ENCODE measurements at regions not wholly inside any gene's neighbourhood (a gene's known extent, or its start where the extent isn't known, plus 50 kb on each side); places are given as distances from the start of the nearest gene placed in this dataset.

DNA sequence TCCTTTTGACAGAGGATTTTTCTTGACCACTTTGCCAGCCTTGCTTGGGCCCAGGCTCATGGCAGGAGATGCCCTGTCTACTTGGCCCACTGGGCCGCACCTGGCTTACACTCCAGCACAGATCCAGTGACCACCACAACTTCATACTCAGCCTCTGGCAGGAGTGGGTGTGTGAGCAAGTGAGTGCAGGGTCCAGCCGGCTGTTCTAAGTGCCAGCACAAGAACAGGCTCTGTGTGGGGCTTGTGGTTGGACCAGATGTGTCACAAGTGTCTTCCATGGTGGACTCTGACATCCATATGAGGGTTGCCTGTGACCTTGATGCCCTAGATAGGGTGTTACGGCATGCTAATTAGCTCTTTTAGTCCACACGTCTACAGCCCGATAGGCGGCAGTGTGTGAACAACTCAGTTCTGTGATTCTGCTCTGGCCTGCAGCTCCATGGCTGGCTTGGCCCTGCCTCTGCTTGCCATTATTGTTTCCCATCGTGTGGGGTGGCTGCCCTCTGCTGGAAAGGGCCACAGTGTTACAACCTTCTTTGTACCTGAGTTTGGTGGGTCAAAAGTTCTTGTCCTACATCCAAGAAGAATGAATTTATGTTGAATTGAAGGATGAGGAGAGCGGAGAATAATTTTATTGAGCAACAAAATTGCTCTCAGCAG lies 1089.1 kb downstream of the SLC6A15 start:
- Mint-ChIP-seq H3K36me3 (no peaks in the 10 kb centered on the region), H3K4me1 (no peaks in the 10 kb centered on the region), H3K27ac (no peak overlapping the region), H3K4me3 (no peak overlapping the region), H3K9me3 (peaks cover 0 to 20% (median 5%) of the 10 kb centered on the region in 6 donors), H3K27me3 (ENCODE audit: low read depth in 3 of 3) (peaks cover 0 to 5% (median 3%) of the 10 kb centered on the region in 3 donors)
- no peak for DNase-seq

DNA sequence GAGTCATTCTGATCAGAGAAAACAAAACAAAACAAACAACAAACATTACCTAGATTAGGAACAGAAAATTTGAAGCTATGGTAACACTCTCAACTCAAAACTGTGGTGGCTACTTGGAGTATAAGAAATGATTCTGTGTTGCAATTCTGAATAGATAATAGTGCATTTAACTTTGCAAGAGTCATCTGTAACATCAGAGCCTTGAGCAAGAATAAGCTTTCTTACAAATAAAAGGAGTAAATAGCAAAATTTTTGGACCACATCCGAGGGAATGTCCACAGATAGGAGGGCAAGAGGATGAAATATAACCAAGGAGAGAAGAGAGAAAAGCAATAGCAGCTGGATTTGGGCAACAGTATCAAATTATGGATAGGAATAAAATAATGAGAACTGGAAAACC lies 1090.6 kb downstream of the SLC6A15 start:
- no peaks in the 10 kb centered on the region for H3K4me1 Mint-ChIP-seq

DNA sequence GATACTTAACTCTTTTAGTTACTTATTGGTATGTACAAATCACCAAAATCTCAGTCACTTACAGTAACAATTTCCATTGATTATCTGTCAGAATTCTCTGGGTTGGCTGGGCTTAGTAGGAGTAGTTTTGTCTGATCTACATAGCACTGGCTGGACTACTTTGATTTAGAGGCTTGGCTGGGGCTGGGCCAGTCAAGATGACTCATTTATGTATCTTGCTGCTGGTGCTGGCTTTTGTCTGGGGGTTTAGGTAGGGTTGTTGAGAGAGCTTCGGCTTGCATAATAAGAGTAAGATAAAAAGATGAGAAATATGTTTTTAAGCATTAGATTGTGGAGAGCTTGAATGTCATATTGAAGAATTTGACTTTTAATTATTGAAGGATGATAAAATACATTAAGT lies 1093.7 kb downstream of the SLC6A15 start:
- Mint-ChIP-seq H3K27me3 (ENCODE audit: low read depth in 3 of 3) (peaks cover 0 to 5% (median 3%) of the 10 kb centered on the region in 3 donors), H3K36me3 (no peaks in the 10 kb centered on the region), H3K4me1 (no peaks in the 10 kb centered on the region), H3K4me3 (no peak overlapping the region), H3K27ac (no peak overlapping the region), H3K9me3 (peaks cover 0 to 14% (median 8%) of the 10 kb centered on the region in 6 donors)
- DNase-seq = no peak

More for the DNA sequence above, 1090.6 kb downstream of the SLC6A15 start:
- Mint-ChIP-seq H3K36me3 (no peaks in the 10 kb centered on the region), H3K27me3 (ENCODE audit: low read depth in 3 of 3) (peaks cover 0 to 5% (median 3%) of the 10 kb centered on the region in 3 donors), H3K4me3 (no peak overlapping the region), H3K27ac (no peak overlapping the region), H3K9me3 (peaks cover 0 to 18% (median 8%) of the 10 kb centered on the region in 6 donors)
- no peak for DNase-seq

DNA sequence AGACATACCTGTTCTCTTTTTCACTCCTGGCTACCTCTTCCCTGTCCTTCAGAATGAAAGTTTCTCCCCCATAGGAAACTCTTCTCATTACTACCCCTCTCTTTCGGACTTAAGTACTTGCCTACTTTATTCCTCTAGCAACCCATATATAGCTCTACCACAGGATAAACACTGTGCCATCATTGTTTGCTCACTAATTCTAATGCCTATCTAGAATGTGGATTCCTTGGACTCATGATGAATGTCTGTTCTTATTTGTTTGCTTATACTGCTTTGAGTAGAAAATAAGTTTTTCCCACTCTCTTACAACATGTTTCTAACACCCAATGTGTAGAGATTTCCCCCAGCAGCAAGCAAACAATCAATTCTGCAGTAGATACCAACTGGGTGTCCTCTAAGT lies 1094.9 kb downstream of the SLC6A15 start:
- Mint-ChIP-seq H3K27ac (no peak overlapping the region), H3K27me3 (ENCODE audit: low read depth in 3 of 3) (peaks cover 0 to 3% (median 0%) of the 10 kb centered on the region in 3 donors), H3K4me1 (no peaks in the 10 kb centered on the region), H3K36me3 (no peaks in the 10 kb centered on the region), H3K9me3 (peaks cover 0 to 14% (median 8%) of the 10 kb centered on the region in 6 donors), H3K4me3 (no peak overlapping the region)
- DNase-seq = no peak

DNA sequence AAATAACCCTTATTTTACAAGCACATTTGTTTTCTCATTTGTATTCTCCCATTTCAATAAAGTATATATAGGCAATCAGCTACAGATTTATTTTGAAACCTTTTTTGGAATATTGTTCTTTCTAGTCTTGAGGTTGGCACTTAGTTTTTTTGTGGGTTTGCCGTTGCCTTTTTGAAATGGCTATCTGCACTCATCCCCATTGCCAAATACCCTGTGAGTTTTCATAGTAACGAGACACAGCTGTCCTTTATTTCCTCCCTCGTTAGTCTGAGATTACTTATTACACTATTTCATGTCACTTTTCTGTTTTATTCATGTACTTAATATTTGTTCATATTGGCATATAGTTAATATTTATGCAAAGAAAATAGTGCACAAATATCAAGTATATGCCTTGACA lies 1104.0 kb downstream of the SLC6A15 start:
- DNase-seq = no peak

DNA sequence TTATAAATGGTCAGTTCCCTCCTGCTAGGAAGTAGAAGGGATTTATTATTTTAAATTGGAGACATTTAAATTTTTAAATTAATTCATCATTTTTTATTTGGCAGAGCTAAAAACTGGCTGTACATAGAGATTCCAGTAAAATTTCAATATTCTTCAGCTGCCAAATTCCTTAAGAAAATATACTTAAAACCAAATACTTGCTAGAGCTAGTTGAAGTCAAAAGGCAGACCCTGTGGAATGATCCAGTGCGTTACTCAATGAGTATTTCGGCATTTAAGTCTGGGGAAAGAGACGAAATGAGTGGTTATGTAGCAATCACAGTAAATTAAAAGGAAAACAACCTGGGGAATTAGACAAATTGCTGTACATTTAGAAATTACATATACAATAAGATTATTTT lies 1104.7 kb downstream of the SLC6A15 start:
- no peak overlapping the region for H3K27ac Mint-ChIP-seq
- DNase-seq = no peak
- H3K4me3 Mint-ChIP-seq = no peak overlapping the region
- H3K9me3 Mint-ChIP-seq = peaks cover 0 to 14% (median 6%) of the 10 kb centered on the region in 6 donors
- no peaks in the 10 kb centered on the region for H3K4me1 Mint-ChIP-seq
- peaks cover 0 to 3% (median 0%) of the 10 kb centered on the region in 3 donors for H3K27me3 Mint-ChIP-seq (ENCODE audit: low read depth in 3 of 3)
- H3K36me3 Mint-ChIP-seq = no peaks in the 10 kb centered on the region

More for the DNA sequence above, 1104.0 kb downstream of the SLC6A15 start:
- Mint-ChIP-seq H3K36me3 (no peaks in the 10 kb centered on the region), H3K4me1 (no peaks in the 10 kb centered on the region), H3K4me3 (no peak overlapping the region), H3K27ac (no peak overlapping the region), H3K27me3 (ENCODE audit: low read depth in 3 of 3) (peaks cover 0 to 3% (median 0%) of the 10 kb centered on the region in 3 donors), H3K9me3 (peaks cover 0 to 14% (median 7%) of the 10 kb centered on the region in 6 donors)

DNA sequence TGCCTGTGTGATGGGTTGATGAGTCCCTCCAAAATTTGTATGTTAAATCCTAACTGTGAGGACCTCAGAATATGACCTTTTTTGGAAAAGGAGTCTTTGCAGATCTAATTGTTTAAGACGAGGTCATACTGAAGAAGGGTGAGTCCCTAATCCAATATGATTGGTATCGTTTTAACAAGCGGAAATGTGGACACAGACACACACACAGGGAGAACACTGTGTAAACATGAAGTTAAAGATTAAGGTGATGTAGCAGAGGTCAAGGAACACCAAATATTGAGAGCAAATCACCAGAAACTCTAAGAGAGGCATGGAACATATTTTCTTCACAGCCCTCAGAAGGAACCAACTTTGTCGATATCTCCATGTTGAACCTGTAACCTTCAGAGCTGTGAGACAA lies 1106.7 kb downstream of the SLC6A15 start:
- Mint-ChIP-seq H3K4me3 (no peak overlapping the region), H3K9me3 (peaks cover 0 to 17% (median 9%) of the 10 kb centered on the region in 6 donors), H3K4me1 (no peaks in the 10 kb centered on the region), H3K27ac (no peak overlapping the region), H3K27me3 (ENCODE audit: low read depth in 3 of 3) (peaks cover 0 to 3% (median 0%) of the 10 kb centered on the region in 3 donors), H3K36me3 (no peaks in the 10 kb centered on the region)
- no peak for DNase-seq

DNA sequence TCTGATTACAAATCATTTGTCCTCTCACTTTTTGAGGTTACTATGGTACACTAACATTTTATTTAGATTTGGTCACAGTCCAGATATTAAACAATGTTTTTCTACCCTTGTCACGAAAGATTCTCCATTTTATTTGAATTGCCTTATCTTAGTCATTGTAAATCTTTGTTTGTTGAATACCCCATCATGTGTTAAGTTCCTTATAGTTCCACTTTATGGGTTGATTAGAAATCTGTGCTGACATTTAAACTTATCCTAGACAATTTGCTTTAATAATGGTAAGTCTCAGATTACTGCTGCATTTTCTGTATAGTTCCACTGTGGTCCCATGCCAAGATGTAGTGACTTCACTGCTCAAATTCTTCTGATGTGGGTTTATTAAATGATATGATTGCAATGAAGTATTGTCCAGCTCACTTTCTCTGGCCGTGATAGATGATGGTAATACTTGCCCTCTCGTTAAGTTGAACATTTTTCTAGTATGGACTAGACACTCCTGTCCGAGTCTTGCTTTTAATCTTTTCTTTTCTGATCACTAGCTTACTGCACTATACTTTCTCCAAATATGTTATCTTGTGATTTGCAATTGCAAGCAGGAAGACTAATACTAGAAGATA lies 1107.3 kb downstream of the SLC6A15 start:
- H3K4me1 Mint-ChIP-seq = no peaks in the 10 kb centered on the region
- H3K27me3 Mint-ChIP-seq (ENCODE audit: low read depth in 3 of 3) = peaks cover 0 to 3% (median 0%) of the 10 kb centered on the region in 3 donors
- no peak for DNase-seq
- no peaks in the 10 kb centered on the region for H3K36me3 Mint-ChIP-seq
- H3K9me3 Mint-ChIP-seq = peaks cover 1 to 20% (median 10%) of the 10 kb centered on the region in 6 donors
- H3K27ac Mint-ChIP-seq = no peak overlapping the region
- no peak overlapping the region for H3K4me3 Mint-ChIP-seq

DNA sequence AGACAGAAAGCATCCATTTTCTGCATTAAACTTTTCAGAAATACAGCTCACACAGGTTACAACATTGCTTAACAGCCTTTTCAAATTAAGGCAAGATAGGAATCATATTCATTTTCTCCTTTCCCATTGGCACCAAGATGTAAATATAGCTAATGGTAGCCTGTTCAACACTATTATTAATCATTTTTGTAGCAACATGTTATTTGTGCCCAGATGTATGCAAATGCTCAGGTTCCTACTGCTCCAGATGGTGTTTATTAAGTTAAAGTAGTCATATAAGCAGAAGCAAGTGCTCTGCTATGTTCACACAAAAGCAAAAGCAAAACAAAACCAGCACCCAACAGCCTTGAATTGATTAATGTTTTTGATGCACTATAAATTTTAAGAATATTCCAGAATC lies 1110.6 kb downstream of the SLC6A15 start:
- peaks cover 0 to 3% (median 2%) of the 10 kb centered on the region in 3 donors for H3K27me3 Mint-ChIP-seq (ENCODE audit: low read depth in 3 of 3)
- no peaks in the 10 kb centered on the region for H3K36me3 Mint-ChIP-seq
- no peak for DNase-seq
- peaks cover 1 to 33% (median 14%) of the 10 kb centered on the region in 6 donors for H3K9me3 Mint-ChIP-seq
- no peaks in the 10 kb centered on the region for H3K4me1 Mint-ChIP-seq
- no peak overlapping the region for H3K27ac Mint-ChIP-seq
- H3K4me3 Mint-ChIP-seq = no peak overlapping the region

DNA sequence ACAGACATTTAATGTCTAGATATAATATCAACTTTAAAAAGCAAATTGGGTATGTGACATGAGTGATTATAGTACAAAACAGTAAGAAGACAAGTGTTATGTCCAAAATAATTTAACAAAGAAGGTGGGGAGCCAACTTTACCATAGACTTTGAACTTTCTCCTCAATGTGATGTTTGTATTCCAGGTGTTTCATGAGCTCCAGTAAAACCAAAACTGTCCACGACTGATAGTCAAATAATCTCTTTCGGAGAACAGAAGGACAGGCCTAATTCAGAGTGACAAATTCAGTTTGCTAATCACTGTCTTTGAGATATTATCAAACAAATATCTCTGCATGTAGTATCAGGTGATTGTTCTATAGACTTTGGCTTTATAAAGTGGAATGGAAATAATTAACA lies 1112.6 kb downstream of the SLC6A15 start:
- H3K4me1 Mint-ChIP-seq = no peaks in the 10 kb centered on the region
- H3K27ac Mint-ChIP-seq = no peak overlapping the region
- DNase-seq = no peak
- H3K27me3 Mint-ChIP-seq (ENCODE audit: low read depth in 3 of 3) = peaks cover 0 to 2% (median 0%) of the 10 kb centered on the region in 3 donors
- no peak overlapping the region for H3K4me3 Mint-ChIP-seq
- H3K36me3 Mint-ChIP-seq = no peaks in the 10 kb centered on the region
- peaks cover 1 to 41% (median 9%) of the 10 kb centered on the region in 6 donors for H3K9me3 Mint-ChIP-seq

DNA sequence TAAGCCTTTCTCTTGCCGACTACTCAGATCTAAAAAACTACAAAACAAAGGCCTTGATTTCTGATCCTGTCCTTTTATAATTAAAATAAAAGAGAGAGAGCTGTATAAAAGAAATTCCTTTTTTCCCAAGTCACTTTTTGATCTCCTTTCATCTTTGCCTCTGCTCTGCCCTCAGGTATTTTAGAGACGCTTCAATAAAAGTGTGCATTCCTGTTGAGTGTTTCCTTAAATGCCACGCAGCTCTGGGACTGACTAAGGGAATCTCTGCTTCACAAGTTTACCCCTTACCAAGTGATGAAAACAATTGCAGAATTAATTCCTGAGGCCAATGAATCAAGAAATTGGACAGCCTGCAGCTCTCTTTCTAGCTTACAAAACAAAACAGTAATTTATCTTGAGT lies 1109.8 kb downstream of the TMTC2 start:
- no peak overlapping the region for H3K27ac Mint-ChIP-seq
- no peaks in the 10 kb centered on the region for H3K4me1 Mint-ChIP-seq

DNA sequence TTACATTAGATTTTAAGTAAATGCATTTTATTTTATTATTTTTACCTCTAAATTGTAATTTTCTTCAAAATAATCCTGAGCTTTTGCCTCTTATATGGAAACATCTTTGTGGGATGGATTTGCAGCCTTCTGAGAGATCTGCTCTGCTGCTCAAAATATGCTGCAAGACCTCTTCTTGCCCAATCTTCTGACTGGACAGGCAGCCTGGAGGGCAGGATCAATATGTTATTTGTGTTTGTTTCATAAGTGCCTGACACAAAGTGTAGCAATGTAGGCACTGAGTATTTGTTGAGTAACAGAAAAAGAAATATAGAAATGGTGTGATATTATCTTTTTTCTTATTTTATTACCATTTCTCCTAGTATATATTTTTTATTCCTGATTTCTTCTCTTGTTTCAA lies 1106.9 kb downstream of the TMTC2 start:
- peaks cover 2 to 42% (median 9%) of the 10 kb centered on the region in 6 donors for H3K9me3 Mint-ChIP-seq
- H3K27me3 Mint-ChIP-seq (ENCODE audit: low read depth in 3 of 3) = peaks cover 0 to 5% (median 0%) of the 10 kb centered on the region in 3 donors
- H3K4me1 Mint-ChIP-seq = no peaks in the 10 kb centered on the region
- DNase-seq = no peak
- H3K27ac Mint-ChIP-seq = no peak overlapping the region
- H3K4me3 Mint-ChIP-seq = no peak overlapping the region
- no peaks in the 10 kb centered on the region for H3K36me3 Mint-ChIP-seq

More for the DNA sequence above, 1109.8 kb downstream of the TMTC2 start:
- Mint-ChIP-seq H3K27me3 (ENCODE audit: low read depth in 3 of 3) (peaks cover 0 to 2% (median 0%) of the 10 kb centered on the region in 3 donors), H3K4me3 (no peak overlapping the region), H3K36me3 (no peaks in the 10 kb centered on the region), H3K9me3 (peaks cover 2 to 41% (median 6%) of the 10 kb centered on the region in 6 donors)
- DNase-seq = no peak

DNA sequence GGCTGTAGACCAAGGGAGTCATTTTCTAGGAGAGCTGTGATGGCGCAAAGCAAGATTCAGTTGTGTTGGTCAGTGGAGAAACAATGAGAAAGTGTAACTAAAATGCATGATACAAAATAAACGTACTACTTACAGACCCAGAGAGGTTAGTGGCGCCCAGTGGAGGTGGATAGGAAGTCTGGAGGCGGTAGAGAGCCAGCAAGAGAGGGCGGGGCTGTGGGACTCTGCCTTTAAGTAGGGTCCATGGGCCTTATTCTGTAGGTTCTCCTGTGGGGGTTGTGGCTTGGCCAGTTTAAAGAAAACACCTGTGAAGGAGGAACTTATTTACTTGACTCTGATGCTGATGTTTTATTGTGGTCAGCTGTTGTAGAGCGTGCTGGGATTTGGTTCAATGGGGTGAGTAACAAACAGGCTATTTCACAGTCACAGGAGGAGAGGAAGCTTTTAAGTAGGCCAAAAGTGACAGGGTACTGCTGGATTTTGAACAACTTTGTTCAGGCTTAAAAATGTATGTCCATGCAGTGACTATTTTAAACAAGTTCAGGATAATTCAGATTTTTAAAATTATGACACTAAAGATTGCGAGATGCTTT lies 1097.7 kb downstream of the TMTC2 start:
- Mint-ChIP-seq H3K4me3 (no peak overlapping the region), H3K4me1 (no peaks in the 10 kb centered on the region), H3K9me3 (peaks cover 6 to 29% (median 14%) of the 10 kb centered on the region in 6 donors), H3K27ac (no peak overlapping the region), H3K27me3 (ENCODE audit: low read depth in 3 of 3) (no peaks in the 10 kb centered on the region), H3K36me3 (no peaks in the 10 kb centered on the region)
- DNase-seq = no peak

DNA sequence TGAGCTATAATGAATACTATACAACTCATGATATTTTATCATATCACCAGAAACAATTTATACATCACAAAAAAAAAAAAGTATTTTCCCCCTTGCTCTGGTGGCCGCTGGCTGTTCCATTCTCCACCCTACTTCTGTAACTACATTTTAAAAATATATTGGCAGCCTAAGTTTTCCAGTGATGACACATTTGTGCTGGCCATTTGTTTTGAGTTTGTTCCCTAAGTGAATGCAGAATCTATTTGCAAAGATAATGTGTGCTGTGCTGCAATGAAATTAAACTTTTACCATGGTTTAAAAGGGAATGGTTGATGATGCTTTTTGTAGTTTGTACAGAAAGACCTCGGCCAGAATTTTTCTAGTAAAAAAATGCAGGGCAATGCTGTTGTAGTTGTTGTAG lies 1092.8 kb downstream of the TMTC2 start:
- DNase-seq = no peak
- Mint-ChIP-seq H3K4me3 (no peak overlapping the region), H3K27ac (no peak overlapping the region), H3K4me1 (no peaks in the 10 kb centered on the region), H3K36me3 (no peaks in the 10 kb centered on the region), H3K9me3 (peaks cover 12 to 56% (median 22%) of the 10 kb centered on the region in 6 donors), H3K27me3 (ENCODE audit: low read depth in 3 of 3) (no peaks in the 10 kb centered on the region)
